Common myeloid progenitor, CD34-positive (primary cell): ENCODE measurements at regions not wholly inside any gene's neighbourhood (a gene's known extent, or its start where the extent isn't known, plus 50 kb on each side); places are given as distances from the start of the nearest gene placed in this dataset.

ENCODE experiments used
- CTCF ChIA-PET: fragments of 350-600 bp; sonication (Branson Sonifier 250); formaldehyde crosslinking; loops from one replicate; lab custom pipeline; 2021; ENCODE audit warnings: antibody characterized with exemption; lab: Charles Lee
- POLR2A ChIA-PET: fragments of 350-600 bp; sonication (Branson Sonifier 250); formaldehyde crosslinking; loops from one replicate; lab custom pipeline; 2021; ENCODE audit warnings: antibody characterized with exemption; lab: Charles Lee
- DNase-seq, 3 donors: peaks; one replicate each; pipeline versions ENCODE4 v3.0.0 to v3.0.0-alpha.2; 2013
- H3K27ac ChIP-seq, 2 experiments: 1 replicate in 1 of 2; 2 replicates in 1 of 2; pipeline ENCODE4 v1.7.0; 2013; ENCODE audit warnings: inconsistent platforms in 2 of 2, low read length in 2 of 2, mild to moderate bottlenecking in 2 of 2, low read depth in 1 of 2, moderate library complexity in 1 of 2; ENCODE audit not compliant: severe bottlenecking in 2 of 2, insufficient read depth in 1 of 2, poor library complexity in 1 of 2
- H3K27me3 ChIP-seq, 5 experiments: replicated peaks in 2 of 5; 1 replicate in 3 of 5; 2 replicates in 2 of 5; pipeline versions ENCODE4 v1.6.1 to v1.7.0; 2013; ENCODE audit warnings: low read length in 4 of 5, mild to moderate bottlenecking in 2 of 5, moderate library complexity in 2 of 5, inconsistent platforms in 1 of 5; ENCODE audit not compliant: insufficient read depth in 5 of 5, control insufficient read depth in 4 of 5
- H3K36me3 ChIP-seq, 4 experiments: 1 replicate in 2 of 4; 2 replicates in 2 of 4; pipeline versions ENCODE4 v1.6.1 to v1.7.0; 2013; ENCODE audit warnings: low read length in 3 of 4, control low read depth in 1 of 4, mild to moderate bottlenecking in 1 of 4; ENCODE audit not compliant: control insufficient read depth in 4 of 4, insufficient read depth in 4 of 4
- H3K4me1 ChIP-seq, 4 experiments: 1 replicate in 3 of 4; 2 replicates in 1 of 4; pipeline versions ENCODE4 v1.6.1 to v1.7.1; 2013; ENCODE audit warnings: low read length in 3 of 4, mild to moderate bottlenecking in 3 of 4, control low read depth in 1 of 4, inconsistent platforms in 1 of 4, moderate library complexity in 1 of 4; ENCODE audit not compliant: control insufficient read depth in 4 of 4, insufficient read depth in 4 of 4; ENCODE audit errors: control extremely low read depth in 1 of 4
- H3K4me3 ChIP-seq, 7 experiments: 1 replicate in 4 of 7; 2 replicates in 3 of 7; pipeline versions ENCODE4 v1.5.1 to v1.7.0; 2013; ENCODE audit warnings: mild to moderate bottlenecking in 7 of 7, low read length in 6 of 7, moderate library complexity in 6 of 7, inconsistent platforms in 2 of 7, low read depth in 2 of 7, control low read depth in 1 of 7; ENCODE audit not compliant: insufficient read depth in 4 of 7, control insufficient read depth in 1 of 7; ENCODE audit errors: extremely low read depth in 1 of 7
- H3K9me3 ChIP-seq, 5 experiments: 1 replicate in 4 of 5; 2 replicates in 1 of 5; pipeline versions ENCODE4 v1.6.1 to v1.7.1; 2013; ENCODE audit warnings: low read length in 4 of 5, mild to moderate bottlenecking in 2 of 5, inconsistent platforms in 1 of 5, low read depth in 1 of 5, moderate library complexity in 1 of 5; ENCODE audit not compliant: control insufficient read depth in 4 of 5, insufficient read depth in 2 of 5; ENCODE audit errors: control extremely low read depth in 1 of 5
- WGBS: methylation state at CpG from one replicate; pipeline ENCODE4 v1.1.5; 2013; ENCODE audit not compliant: insufficient coverage; 5-methylcytosine and 5-hydroxymethylcytosine counted together

GRCh38 chr20:7346026-7346425, 578.5 kb downstream of the BMP2 start:
- Histone ChIP-seq H3K4me1 (no peaks in the 10 kb centered on the region), H3K9me3 (no peaks in the 10 kb centered on the region), H3K27ac (no peak overlapping the region), H3K27me3 (peaks cover 0 to under 1% (median 0%) of the 10 kb centered on the region in 5 experiments), H3K4me3 (no peak overlapping the region), H3K36me3 (no peaks in the 10 kb centered on the region)
- ChIA-PET CTCF (no interaction called here), POLR2A (no interaction called here)
- no peak for DNase-seq
- 100% methylated on average over 2 of the region's 3 CpGs for WGBS

- H3K9me3 ChIP-seq: no peaks in the 10 kb centered on the region
- no peak overlapping the region for H3K27ac ChIP-seq
- no peak overlapping the region for H3K4me3 ChIP-seq
- DNase-seq: no peak
- no peaks in the 10 kb centered on the region for H3K4me1 ChIP-seq
- WGBS: 100% methylated on average over 1 of the region's 1 CpG
- no peaks in the 10 kb centered on the region for H3K36me3 ChIP-seq
- H3K27me3 ChIP-seq: peaks cover 0 to 2% (median 0%) of the 10 kb centered on the region in 5 experiments
- ChIA-PET POLR2A (no interaction called here), CTCF (no interaction called here)
These were observed 579.1 kb downstream of the BMP2 start for GRCh38 chr20:7346562-7346961.

- Histone ChIP-seq H3K4me3 (no peak overlapping the region), H3K4me1 (peaks cover 0 to 4% (median 1%) of the 10 kb centered on the region in 4 experiments), H3K36me3 (no peaks in the 10 kb centered on the region), H3K27me3 (peaks cover 0 to 2% (median 0%) of the 10 kb centered on the region in 5 experiments), H3K9me3 (peaks cover 0 to 3% (median 0%) of the 10 kb centered on the region in 5 experiments), H3K27ac (no peak overlapping the region)
- CTCF ChIA-PET: no interaction called here
- POLR2A ChIA-PET: no interaction called here
- WGBS: 80% methylated on average over 2 of the region's 2 CpGs
- no peak for DNase-seq
These were observed 579.9 kb downstream of the BMP2 start for GRCh38 chr20:7347409-7347808.

- Histone ChIP-seq H3K27me3 (peaks cover 0 to 2% (median 0%) of the 10 kb centered on the region in 5 experiments), H3K27ac (no peak overlapping the region), H3K9me3 (peaks cover 0 to 3% (median 0%) of the 10 kb centered on the region in 5 experiments), H3K4me3 (no peak overlapping the region), H3K36me3 (no peaks in the 10 kb centered on the region), H3K4me1 (peaks cover 0 to 7% (median 1%) of the 10 kb centered on the region in 4 experiments)
- 100% methylated on average over 1 of the region's 1 CpG for WGBS
- ChIA-PET POLR2A (no interaction called here), CTCF (no interaction called here)
- no peak for DNase-seq
These were observed 580.8 kb downstream of the BMP2 start for GRCh38 chr20:7348253-7348652.

- H3K27ac ChIP-seq: no peak overlapping the region
- peak overlapping the region in 2 of 7 experiments; percentile 1 to 48 for H3K4me3 ChIP-seq
- POLR2A ChIA-PET: no interaction called here
- peak in 2 of 3 donors; percentile 11 to 23 for DNase-seq
- no peaks in the 10 kb centered on the region for H3K36me3 ChIP-seq
- CTCF ChIA-PET: no interaction called here
- peaks cover 0 to 3% (median 0%) of the 10 kb centered on the region in 5 experiments for H3K9me3 ChIP-seq
- H3K27me3 ChIP-seq: peaks cover 0 to 2% (median 2%) of the 10 kb centered on the region in 5 experiments
- peaks cover 0 to 9% (median 1%) of the 10 kb centered on the region in 4 experiments for H3K4me1 ChIP-seq
- 49% methylated on average over 8 of the region's 9 CpGs for WGBS
These were observed 584.7 kb downstream of the BMP2 start for GRCh38 chr20:7352165-7352564.

GRCh38 chr20:7355051-7355450, 585.2 kb downstream of the HAO1 start:
- no peak for DNase-seq

GRCh38 chr20:7358670-7359069, 581.6 kb downstream of the HAO1 start:
- no peak for DNase-seq
- Histone ChIP-seq H3K27me3 (peaks cover 0 to 2% (median 0%) of the 10 kb centered on the region in 5 experiments), H3K27ac (no peak overlapping the region), H3K4me1 (peaks cover 0 to 3% (median 0%) of the 10 kb centered on the region in 4 experiments), H3K9me3 (no peaks in the 10 kb centered on the region), H3K36me3 (no peaks in the 10 kb centered on the region), H3K4me3 (no peak overlapping the region)
- WGBS: 88% methylated on average over 1 of the region's 1 CpG
- ChIA-PET CTCF (no interaction called here), POLR2A (no interaction called here)

More at GRCh38 chr20:7355051-7355450, 585.2 kb downstream of the HAO1 start:
- CTCF ChIA-PET: no interaction called here
- peaks cover 0 to 4% (median 2%) of the 10 kb centered on the region in 5 experiments for H3K27me3 ChIP-seq
- POLR2A ChIA-PET: no interaction called here
- no peak overlapping the region for H3K4me3 ChIP-seq
- H3K4me1 ChIP-seq: peaks cover 0 to 9% (median 1%) of the 10 kb centered on the region in 4 experiments
- H3K9me3 ChIP-seq: peaks cover 0 to 3% (median 0%) of the 10 kb centered on the region in 5 experiments
- H3K27ac ChIP-seq: no peak overlapping the region
- no peaks in the 10 kb centered on the region for H3K36me3 ChIP-seq
- no CpG with 5 or more reads among the region's 2 CpGs for WGBS
